CD14-positive monocyte (primary cell): ENCODE measurements at regions not wholly inside any gene's neighbourhood (a gene's known extent, or its start where the extent isn't known, plus 50 kb on each side); places are given as distances from the start of the nearest gene placed in this dataset.

Experiments used
- DNase-seq, 3 donors: peaks; one replicate each; pipeline ENCODE4 v3.0.0-alpha.2; 2011 to 2022
- H2AFZ ChIP-seq: 2 replicates; pipeline ENCODE4 v1.6.0; 2012; ENCODE audit warnings: mild to moderate bottlenecking, low read depth, low read length, inconsistent platforms; ENCODE audit not compliant: insufficient read depth, poor library complexity, severe bottlenecking
- H3K27ac ChIP-seq, 2 donors: 1 replicate in 1 of 2; 2 replicates in 1 of 2; pipeline ENCODE4 v1.5.1; 2012 to 2013; ENCODE audit warnings: low read length in 2 of 2, control low read depth in 1 of 2, inconsistent platforms in 1 of 2, low read depth in 1 of 2, mild to moderate bottlenecking in 1 of 2
- H3K27me3 ChIP-seq, 2 donors: one replicate each; pipeline versions ENCODE4 v1.6.0 to v1.6.1; 2011 to 2013; ENCODE audit warnings: low read length in 2 of 2; ENCODE audit not compliant: control insufficient read depth in 2 of 2, insufficient read depth in 2 of 2
- H3K36me3 ChIP-seq, 2 donors: replicated peaks in 1 of 2; 1 replicate in 1 of 2; 2 replicates in 1 of 2; pipeline versions ENCODE4 v1.5.1 to v1.6.1; 2012 to 2013; ENCODE audit warnings: low read length in 2 of 2, control low read depth in 1 of 2, inconsistent platforms in 1 of 2, mild to moderate bottlenecking in 1 of 2; ENCODE audit not compliant: insufficient read depth in 2 of 2, control insufficient read depth in 1 of 2
- H3K4me1 ChIP-seq, 2 donors: 1 replicate in 1 of 2; 2 replicates in 1 of 2; pipeline versions ENCODE4 v1.5.1 to v1.6.1; 2012 to 2013; ENCODE audit warnings: low read length in 2 of 2, control low read depth in 1 of 2, inconsistent platforms in 1 of 2, mild to moderate bottlenecking in 1 of 2, moderate library complexity in 1 of 2; ENCODE audit not compliant: insufficient read depth in 2 of 2, control insufficient read depth in 1 of 2
- H3K4me2 ChIP-seq: replicated peaks from 2 replicates; pipeline ENCODE3; 2012; ENCODE audit warnings: low read length, moderate library complexity, mild to moderate bottlenecking; ENCODE audit not compliant: poor library complexity, severe bottlenecking; ENCODE audit errors: extremely low read depth
- H3K4me3 ChIP-seq, 3 experiments: fragments of 200-600 bp in 1 of 3; sonication (generic) in 1 of 3; replicated peaks in 1 of 3; 1 replicate in 2 of 3; 2 replicates in 1 of 3; pipeline ENCODE4 v1.5.1; 2011 to 2013; ENCODE audit warnings: low read length in 3 of 3, mild to moderate bottlenecking in 3 of 3, control low read depth in 2 of 3, low read depth in 2 of 3, inconsistent platforms in 1 of 3, moderate library complexity in 1 of 3
- H3K79me2 ChIP-seq: 2 replicates; pipeline ENCODE4 v1.6.0; 2012; ENCODE audit warnings: mild to moderate bottlenecking, control low read depth, inconsistent platforms, low read length, moderate library complexity; ENCODE audit not compliant: insufficient read depth
- H3K9ac ChIP-seq: 2 replicates; pipeline ENCODE4 v1.6.0; 2017; ENCODE audit warnings: low read length, mild to moderate bottlenecking; ENCODE audit not compliant: insufficient read depth, poor library complexity, severe bottlenecking
- H3K9me3 ChIP-seq, 2 donors: replicated peaks in 1 of 2; 1 replicate in 1 of 2; 2 replicates in 1 of 2; pipeline versions ENCODE4 v1.5.1 to v1.6.1; 2012 to 2013; ENCODE audit warnings: low read length in 2 of 2, control low read depth in 1 of 2; ENCODE audit not compliant: control insufficient read depth in 1 of 2, insufficient read depth in 1 of 2
- H4K20me1 ChIP-seq: 2 replicates; pipeline ENCODE4 v1.6.0; 2012; ENCODE audit warnings: mild to moderate bottlenecking, low read length, control low read depth, moderate library complexity; ENCODE audit not compliant: insufficient read depth
- H3K27ac Mint-ChIP-seq, 7 donors: one replicate each; pipeline ENCODE4 v1.8.0; 2020; ENCODE audit warnings: mild to moderate bottlenecking in 7 of 7, mixed read lengths in 7 of 7, moderate library complexity in 6 of 7, inconsistent platforms in 2 of 7
- H3K27me3 Mint-ChIP-seq, 3 donors: one replicate each; pipeline ENCODE4 v1.8.0; 2021 to 2022; ENCODE audit warnings: low read depth in 3 of 3, mild to moderate bottlenecking in 3 of 3, mixed read lengths in 3 of 3, moderate library complexity in 3 of 3, inconsistent platforms in 1 of 3
- H3K36me3 Mint-ChIP-seq, 2 donors: one replicate each; pipeline ENCODE4 v1.8.0; 2020; ENCODE audit warnings: mixed read lengths in 2 of 2, inconsistent platforms in 1 of 2, mild to moderate bottlenecking in 1 of 2
- H3K4me1 Mint-ChIP-seq: one replicate; pipeline ENCODE4 v1.8.0; 2020; ENCODE audit warnings: mild to moderate bottlenecking, mixed read lengths
- H3K4me3 Mint-ChIP-seq, 2 donors: one replicate each; pipeline ENCODE4 v1.8.0; 2020; ENCODE audit warnings: mild to moderate bottlenecking in 2 of 2, mixed read lengths in 2 of 2, moderate library complexity in 1 of 2
- H3K9me3 Mint-ChIP-seq, 7 donors: one replicate each; pipeline ENCODE4 v1.8.0; 2020 to 2022; ENCODE audit warnings: mixed read lengths in 7 of 7, mild to moderate bottlenecking in 6 of 7, moderate library complexity in 6 of 7, inconsistent platforms in 2 of 7
- CTCF ChIP-seq: fragments of 200-600 bp; IDR thresholded peaks from one replicate; pipeline ENCODE4 v1.8.0; 2022; ENCODE audit warnings: antibody characterized with exemption, mild to moderate bottlenecking
- WGBS: methylation state at CpG from one replicate; pipeline ENCODE4 v1.1.5; 2013; ENCODE audit warnings: missing lambda C conversion rate; ENCODE audit not compliant: insufficient coverage; 5-methylcytosine and 5-hydroxymethylcytosine counted together
- intact Hi-C, 2 donors: fragments of 100-400 bp; cut with micrococcal nuclease; formaldehyde crosslinking; loops; one replicate each; pipeline versions ENCODE4 v1.15.0 to v1.15.1; 2023

- H3K27ac Mint-ChIP-seq: no peak overlapping the region
Measured at GRCh38 chr14:34190717-34191116, 239.8 kb upstream of the EGLN3 start.

GRCh38 chr14:34189866-34190265 lies 239.0 kb upstream of the EGLN3 start:
- Histone ChIP-seq H3K79me2 (no peaks in the 10 kb centered on the region), H3K4me3 (no peak overlapping the region), H3K4me2 (no peak overlapping the region), H2AFZ (no peak overlapping the region), H4K20me1 (no peaks in the 10 kb centered on the region), H3K27ac (no peak overlapping the region), H3K9me3 (no peaks in the 10 kb centered on the region), H3K9ac (no peak overlapping the region), H3K27me3 (peaks cover 0 to 2% of the 10 kb centered on the region in 2 donors), H3K4me1 (no peaks in the 10 kb centered on the region), H3K36me3 (no peaks in the 10 kb centered on the region)
- Mint-ChIP-seq H3K9me3 (peaks cover 0 to 5% (median 2%) of the 10 kb centered on the region in 7 donors), H3K27me3 (peaks cover 3 to 16% (median 4%) of the 10 kb centered on the region in 3 donors), H3K36me3 (no peaks in the 10 kb centered on the region), H3K4me3 (no peak overlapping the region), H3K27ac (no peak overlapping the region), H3K4me1 (no peaks in the 10 kb centered on the region)
- intact Hi-C loops: no loop called here
- no peak for DNase-seq
- TF ChIP-seq CTCF: no peak
- WGBS: no CpG with 5 or more reads among the region's 3 CpGs

More at GRCh38 chr14:34190717-34191116, 239.8 kb upstream of the EGLN3 start:
- H3K27me3 ChIP-seq: peaks cover 0 to 2% of the 10 kb centered on the region in 2 donors
- no peak overlapping the region for H3K4me2 ChIP-seq
- H3K79me2 ChIP-seq: no peaks in the 10 kb centered on the region
- 97% methylated on average over 3 of the region's 4 CpGs for WGBS
- H3K4me1 ChIP-seq: no peaks in the 10 kb centered on the region
- Mint-ChIP-seq H3K4me1 (no peaks in the 10 kb centered on the region), H3K9me3 (peaks cover 0 to 7% (median 2%) of the 10 kb centered on the region in 7 donors), H3K4me3 (no peak overlapping the region), H3K27me3 (peaks cover 3 to 21% (median 8%) of the 10 kb centered on the region in 3 donors), H3K36me3 (no peaks in the 10 kb centered on the region)
- H3K9me3 ChIP-seq: no peaks in the 10 kb centered on the region
- H3K27ac ChIP-seq: no peak overlapping the region
- intact Hi-C loops: no loop called here
- H3K9ac ChIP-seq: no peak overlapping the region
- no peaks in the 10 kb centered on the region for H4K20me1 ChIP-seq
- no peak for DNase-seq
- H2AFZ ChIP-seq: no peak overlapping the region
- TF ChIP-seq CTCF: no peak
- H3K4me3 ChIP-seq: no peak overlapping the region
- no peaks in the 10 kb centered on the region for H3K36me3 ChIP-seq
